ENCODE measurements at regions not wholly inside any gene's neighbourhood (a gene's known extent, or its start where the extent isn't known, plus 50 kb on each side); places are given as distances from the start of the nearest gene placed in this dataset.

- no peak for TF ChIP-seq CTCF (IDR thresholded peaks at IDR 0.05; ENCODE audit: borderline replicate concordance)
- Histone ChIP-seq H3K27me3 (ENCODE audit: low read depth) (peaks cover 25% of the 10 kb centered on the region), H3K36me3 (no peaks in the 10 kb centered on the region), H3K4me3 (no peak overlapping the region), H3K4me1 (no peaks in the 10 kb centered on the region), H3K9me3 (replicated peaks) (no peaks in the 10 kb centered on the region), H3K27ac (replicated peaks) (no peak overlapping the region)
- intact Hi-C loops (cut with micrococcal nuclease) = loop anchor here (10.0 kb wide), 1 partner anchor 753 kb away; no protein-coding TSS in a partner anchor
- DNase-seq = no peak
Measured at GRCh38 chr4:52231526-52231925, 180.4 kb downstream of the SPATA18 start.

- Histone ChIP-seq H3K36me3 (no peaks in the 10 kb centered on the region), H3K9me3 (replicated peaks) (no peaks in the 10 kb centered on the region), H3K4me3 (peak overlapping the region; percentile 28), H3K27me3 (ENCODE audit: low read depth) (peaks cover 24% of the 10 kb centered on the region), H3K27ac (replicated peaks) (peak overlapping the region; percentile 40), H3K4me1 (no peaks in the 10 kb centered on the region)
- intact Hi-C loops (cut with micrococcal nuclease) = loop anchor here (10.0 kb wide), 1 partner anchor 750 kb away; no protein-coding TSS in a partner anchor
- no peak for DNase-seq
- peak; percentile 71 for TF ChIP-seq CTCF (IDR thresholded peaks at IDR 0.05; ENCODE audit: borderline replicate concordance)
Measured at GRCh38 chr4:52234561-52235440, 183.7 kb downstream of the SPATA18 start.

DNA sequence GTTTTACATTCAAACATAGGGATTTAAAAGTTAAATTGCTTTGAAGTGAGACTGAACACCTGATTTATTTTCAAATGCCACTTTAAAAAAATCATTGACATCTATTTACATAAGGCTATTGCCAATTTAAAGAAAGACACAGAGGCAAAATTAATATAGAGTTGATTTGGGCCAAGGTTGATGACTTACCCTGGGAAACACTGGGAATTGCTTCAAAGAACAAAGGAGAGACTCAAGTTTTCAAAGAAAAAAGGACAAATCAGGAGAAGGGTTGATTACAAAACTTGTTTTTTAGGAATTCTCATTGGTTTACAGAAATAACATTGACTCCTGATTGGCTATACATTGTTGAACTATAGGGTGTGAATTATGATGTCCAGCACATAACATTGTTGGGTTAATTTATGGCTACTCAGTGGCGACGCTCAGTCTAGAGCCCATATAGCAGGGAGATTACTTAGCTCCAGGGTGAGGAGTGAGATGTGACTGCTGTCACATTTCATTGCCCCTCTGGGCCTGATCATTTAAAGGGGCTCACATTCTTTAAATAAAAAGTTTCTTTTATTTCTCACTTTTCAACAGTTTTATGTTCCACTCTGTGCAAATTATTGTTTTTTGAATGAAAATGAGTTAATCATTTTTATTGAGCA lies 184.6 kb downstream of the SPATA18 start:
- Histone ChIP-seq H3K27ac (replicated peaks) (peak overlapping the region; percentile 40), H3K27me3 (ENCODE audit: low read depth) (peaks cover 24% of the 10 kb centered on the region), H3K4me1 (no peaks in the 10 kb centered on the region), H3K36me3 (no peaks in the 10 kb centered on the region), H3K9me3 (replicated peaks) (no peaks in the 10 kb centered on the region), H3K4me3 (no peak overlapping the region)
- intact Hi-C loops (cut with micrococcal nuclease) = loop anchor here (10.0 kb wide), 1 partner anchor 749 kb away; no protein-coding TSS in a partner anchor
- no peak for TF ChIP-seq CTCF (IDR thresholded peaks at IDR 0.05; ENCODE audit: borderline replicate concordance)
- no peak for DNase-seq

DNA sequence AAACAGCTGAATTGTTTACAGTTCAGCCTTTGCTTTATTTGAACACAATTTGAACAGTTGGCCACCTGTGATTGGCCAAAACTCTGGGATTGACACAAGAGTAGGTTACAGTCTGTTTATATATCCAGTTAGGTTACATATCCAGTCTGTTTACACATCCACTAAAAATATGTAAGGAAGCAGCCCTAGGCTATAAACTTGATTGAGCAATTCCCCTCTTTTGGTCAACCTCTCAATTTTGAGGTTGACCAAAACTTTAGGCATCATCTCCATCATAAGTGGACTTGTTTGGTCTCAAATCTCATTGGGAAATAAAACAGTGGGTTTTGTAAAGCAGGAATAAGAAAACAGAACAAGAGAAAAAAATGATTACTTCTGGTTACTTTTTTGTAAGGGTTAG lies 190.8 kb downstream of the SPATA18 start:
- no peak for DNase-seq
- Histone ChIP-seq H3K4me3 (no peak overlapping the region), H3K36me3 (no peaks in the 10 kb centered on the region), H3K27ac (replicated peaks) (no peak overlapping the region), H3K27me3 (ENCODE audit: low read depth) (no peaks in the 10 kb centered on the region), H3K9me3 (replicated peaks) (no peaks in the 10 kb centered on the region), H3K4me1 (peaks cover 29% of the 10 kb centered on the region)
- intact Hi-C loops (cut with micrococcal nuclease) = no loop called here
- TF ChIP-seq CTCF (IDR thresholded peaks at IDR 0.05; ENCODE audit: borderline replicate concordance) = no peak

- no peak for DNase-seq
- no peaks in the 10 kb centered on the region for H3K27me3 ChIP-seq (ENCODE audit: low read depth)
- H3K27ac ChIP-seq (replicated peaks) = no peak overlapping the region
- TF ChIP-seq CTCF (IDR thresholded peaks at IDR 0.05; ENCODE audit: borderline replicate concordance) = no peak
- H3K4me1 ChIP-seq = peaks cover 43% of the 10 kb centered on the region
- H3K4me3 ChIP-seq = no peak overlapping the region
- H3K36me3 ChIP-seq = no peaks in the 10 kb centered on the region
- no peaks in the 10 kb centered on the region for H3K9me3 ChIP-seq (replicated peaks)
- intact Hi-C loops (cut with micrococcal nuclease) = no loop called here
Measured at GRCh38 chr4:52243367-52243766, 192.3 kb downstream of the SPATA18 start.

Data from left ventricle myocardium inferior (tissue), 1 donor.